NT2/D1 (cell line): ENCODE measurements at regions not wholly inside any gene's neighbourhood (a gene's known extent, or its start where the extent isn't known, plus 50 kb on each side); places are given as distances from the start of the nearest gene placed in this dataset.

Experiments
- SUZ12 ChIP-seq: IDR thresholded peaks from 2 replicates; pipeline ENCODE4 v1.6.1; 2011; ENCODE audit not compliant: insufficient read length, insufficient read depth; ENCODE audit errors: extremely low read depth
- YY1 ChIP-seq: IDR thresholded peaks from 2 replicates; pipeline ENCODE4 v1.6.1; 2011; ENCODE audit not compliant: insufficient read length, insufficient read depth

GRCh38 chr7:83859827-83860226 is 210.9 kb upstream of the SEMA3E start:
- TF ChIP-seq SUZ12 (no peak), YY1 (no peak)
